ENCODE measurements at regions not wholly inside any gene's neighbourhood (a gene's known extent, or its start where the extent isn't known, plus 50 kb on each side); places are given as distances from the start of the nearest gene placed in this dataset.

DNA sequence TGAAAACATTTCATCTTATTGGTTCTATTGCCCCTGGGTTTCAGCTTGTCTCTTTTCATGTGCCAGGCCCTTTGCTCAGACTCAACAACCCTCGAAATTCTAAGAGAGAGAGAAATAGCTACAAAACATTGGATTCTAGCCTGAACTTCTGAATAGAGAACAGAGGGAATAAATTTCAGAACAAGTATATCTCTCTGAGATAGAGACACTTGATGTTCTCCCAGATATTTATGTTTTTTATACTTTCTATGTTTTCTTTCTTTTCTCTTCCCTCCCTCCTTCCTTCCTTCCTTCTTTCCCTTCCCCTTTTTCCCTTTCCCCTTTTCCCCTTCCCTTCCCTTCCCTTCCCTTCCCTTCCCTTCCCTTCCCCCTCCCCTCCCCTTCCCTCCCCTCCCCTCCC is 279.5 kb upstream of the SPRED2 start:
- ChIA-PET CTCF (ENCODE audit: low intra/inter-chr PET ratio, low total read pairs) (no interaction called here), POLR2A (no interaction called here)
- Histone ChIP-seq H3K27me3 (ENCODE audit: control insufficient read depth in 1 of 2, insufficient read depth in 2 of 2, low read length in 2 of 2) (no peaks in the 10 kb centered on the region; a peak in 1 of 5 replicates), H3K9ac (ENCODE audit: insufficient read depth, low read depth, low read length) (no peak overlapping the region), H3K36me3 (replicated peaks in 1 of 2; ENCODE audit: control insufficient read depth in 1 of 2, insufficient read depth in 2 of 2, low read length in 2 of 2) (no peaks in the 10 kb centered on the region), H3K9me3 (ENCODE audit: low read length) (no peaks in the 10 kb centered on the region), H4K20me1 (ENCODE audit: insufficient read depth, low read length) (no peaks in the 10 kb centered on the region), H3K4me3 (replicated peaks in 1 of 3; ENCODE audit: insufficient read depth in 1 of 3, low read depth in 2 of 3, low read length in 3 of 3) (no peak overlapping the region), H3K79me2 (ENCODE audit: insufficient read depth, low read length) (no peaks in the 10 kb centered on the region), H3K4me2 (ENCODE audit: low read depth, low read length) (no peak overlapping the region), H3K4me1 (ENCODE audit: insufficient read depth, low read length) (no peaks in the 10 kb centered on the region), H3K27ac (ENCODE audit: extremely low read length, insufficient read depth, low read length) (no peak overlapping the region), H2AFZ (ENCODE audit: low read length) (no peak overlapping the region)
- no TSS peak for BruUV-seq (replicated peaks)
- in situ Hi-C loops (cut with HindIII; ENCODE audit: extremely low pct_ligation_motif_present, low pct_unique_long_range_greater_than_20kb) = no loop called here
- WGBS (ENCODE audit: low lambda C conversion rate) = 0% methylated on average over 1 of the region's 1 CpG
- DNase-seq (ENCODE audit: low spot score) (no peak), ATAC-seq (no peak), FAIRE-seq (no peak)
- TF ChIP-seq HNRNPK (IDR thresholded peaks at IDR 0.05; ENCODE audit: low read depth, low read length, poor library complexity, severe bottlenecking) (peak; percentile 99), PTBP1 (IDR thresholded peaks at IDR 0.05; ENCODE audit: low read depth, low read length, poor library complexity, severe bottlenecking) (no peak), PCBP1 (IDR thresholded peaks at IDR 0.05; ENCODE audit: borderline replicate concordance, low read depth, low read length) (0 out of 2 replicates have a peak, but pooled peaks have one; percentile 83), SRSF9 (IDR thresholded peaks at IDR 0.05; ENCODE audit: borderline replicate concordance, insufficient read depth, low read depth, low read length, poor library complexity, severe bottlenecking) (peak; percentile 55)
- TF ChIP-seq, protein P1, sequence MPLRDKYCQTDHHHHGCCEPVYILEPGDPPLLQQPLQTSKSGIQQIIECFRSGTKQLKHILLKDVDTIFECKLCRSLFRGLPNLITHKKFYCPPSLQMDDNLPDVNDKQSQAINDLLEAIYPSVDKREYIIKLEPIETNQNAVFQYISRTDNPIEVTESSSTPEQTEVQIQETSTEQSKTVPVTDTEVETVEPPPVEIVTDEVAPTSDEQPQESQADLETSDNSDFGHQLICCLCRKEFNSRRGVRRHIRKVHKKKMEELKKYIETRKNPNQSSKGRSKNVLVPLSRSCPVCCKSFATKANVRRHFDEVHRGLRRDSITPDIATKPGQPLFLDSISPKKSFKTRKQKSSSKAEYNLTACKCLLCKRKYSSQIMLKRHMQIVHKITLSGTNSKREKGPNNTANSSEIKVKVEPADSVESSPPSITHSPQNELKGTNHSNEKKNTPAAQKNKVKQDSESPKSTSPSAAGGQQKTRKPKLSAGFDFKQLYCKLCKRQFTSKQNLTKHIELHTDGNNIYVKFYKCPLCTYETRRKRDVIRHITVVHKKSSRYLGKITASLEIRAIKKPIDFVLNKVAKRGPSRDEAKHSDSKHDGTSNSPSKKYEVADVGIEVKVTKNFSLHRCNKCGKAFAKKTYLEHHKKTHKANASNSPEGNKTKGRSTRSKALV (CRISPR knock-in tag; IDR thresholded peaks at IDR 0.05) = no peak
- TF ChIP-seq, protein P2, sequence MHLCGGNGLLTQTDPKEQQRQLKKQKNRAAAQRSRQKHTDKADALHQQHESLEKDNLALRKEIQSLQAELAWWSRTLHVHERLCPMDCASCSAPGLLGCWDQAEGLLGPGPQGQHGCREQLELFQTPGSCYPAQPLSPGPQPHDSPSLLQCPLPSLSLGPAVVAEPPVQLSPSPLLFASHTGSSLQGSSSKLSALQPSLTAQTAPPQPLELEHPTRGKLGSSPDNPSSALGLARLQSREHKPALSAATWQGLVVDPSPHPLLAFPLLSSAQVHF (CRISPR knock-in tag; IDR thresholded peaks at IDR 0.05) = no peak
- intact Hi-C loops (cut with micrococcal nuclease; ENCODE audit: unreplicated experiment) = loop anchor here (1.0 kb wide), 1 partner anchor 72 kb away; no protein-coding TSS in a partner anchor
